ENCODE measurements at regions not wholly inside any gene's neighbourhood (a gene's known extent, or its start where the extent isn't known, plus 50 kb on each side); places are given as distances from the start of the nearest gene placed in this dataset.
A peak's percentile ranks its signal among the peaks of the same experiment; 100 is the strongest.

- TF ChIP-seq IRF2 (CRISPR knock-in tag; IDR thresholded peaks at IDR 0.05; ENCODE audit: borderline replicate concordance, low read depth) = no peak
- TF ChIP-seq, protein P1, sequence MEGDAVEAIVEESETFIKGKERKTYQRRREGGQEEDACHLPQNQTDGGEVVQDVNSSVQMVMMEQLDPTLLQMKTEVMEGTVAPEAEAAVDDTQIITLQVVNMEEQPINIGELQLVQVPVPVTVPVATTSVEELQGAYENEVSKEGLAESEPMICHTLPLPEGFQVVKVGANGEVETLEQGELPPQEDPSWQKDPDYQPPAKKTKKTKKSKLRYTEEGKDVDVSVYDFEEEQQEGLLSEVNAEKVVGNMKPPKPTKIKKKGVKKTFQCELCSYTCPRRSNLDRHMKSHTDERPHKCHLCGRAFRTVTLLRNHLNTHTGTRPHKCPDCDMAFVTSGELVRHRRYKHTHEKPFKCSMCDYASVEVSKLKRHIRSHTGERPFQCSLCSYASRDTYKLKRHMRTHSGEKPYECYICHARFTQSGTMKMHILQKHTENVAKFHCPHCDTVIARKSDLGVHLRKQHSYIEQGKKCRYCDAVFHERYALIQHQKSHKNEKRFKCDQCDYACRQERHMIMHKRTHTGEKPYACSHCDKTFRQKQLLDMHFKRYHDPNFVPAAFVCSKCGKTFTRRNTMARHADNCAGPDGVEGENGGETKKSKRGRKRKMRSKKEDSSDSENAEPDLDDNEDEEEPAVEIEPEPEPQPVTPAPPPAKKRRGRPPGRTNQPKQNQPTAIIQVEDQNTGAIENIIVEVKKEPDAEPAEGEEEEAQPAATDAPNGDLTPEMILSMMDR (IDR thresholded peaks at IDR 0.05) = peak; percentile 87
Observed at GRCh38 chr11:10366568-10367331, 61.9 kb downstream of the ADM start.
